ENCODE measurements at regions not wholly inside any gene's neighbourhood (a gene's known extent, or its start where the extent isn't known, plus 50 kb on each side); places are given as distances from the start of the nearest gene placed in this dataset.

DNA sequence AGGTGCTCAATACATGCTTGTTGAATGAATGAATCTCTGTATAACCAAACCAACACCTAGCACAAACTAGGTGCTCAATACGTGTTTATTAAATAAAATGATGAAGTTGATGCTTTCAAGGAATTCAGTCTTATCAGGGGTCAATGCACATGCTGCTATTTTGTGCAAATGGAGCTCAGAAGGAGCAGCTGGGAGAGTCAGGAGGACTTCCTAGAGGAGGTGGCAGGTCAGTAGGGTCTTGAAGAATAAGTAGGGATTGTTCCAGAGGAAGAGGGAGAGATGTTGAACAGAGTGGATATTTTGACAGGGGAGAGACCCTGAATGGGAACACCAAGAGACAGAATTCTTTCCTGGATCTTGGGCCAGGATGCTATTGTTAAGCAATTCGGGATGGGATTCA lies 92.7 kb upstream of the LHX1 start:
- TF ChIP-seq, protein P1, sequence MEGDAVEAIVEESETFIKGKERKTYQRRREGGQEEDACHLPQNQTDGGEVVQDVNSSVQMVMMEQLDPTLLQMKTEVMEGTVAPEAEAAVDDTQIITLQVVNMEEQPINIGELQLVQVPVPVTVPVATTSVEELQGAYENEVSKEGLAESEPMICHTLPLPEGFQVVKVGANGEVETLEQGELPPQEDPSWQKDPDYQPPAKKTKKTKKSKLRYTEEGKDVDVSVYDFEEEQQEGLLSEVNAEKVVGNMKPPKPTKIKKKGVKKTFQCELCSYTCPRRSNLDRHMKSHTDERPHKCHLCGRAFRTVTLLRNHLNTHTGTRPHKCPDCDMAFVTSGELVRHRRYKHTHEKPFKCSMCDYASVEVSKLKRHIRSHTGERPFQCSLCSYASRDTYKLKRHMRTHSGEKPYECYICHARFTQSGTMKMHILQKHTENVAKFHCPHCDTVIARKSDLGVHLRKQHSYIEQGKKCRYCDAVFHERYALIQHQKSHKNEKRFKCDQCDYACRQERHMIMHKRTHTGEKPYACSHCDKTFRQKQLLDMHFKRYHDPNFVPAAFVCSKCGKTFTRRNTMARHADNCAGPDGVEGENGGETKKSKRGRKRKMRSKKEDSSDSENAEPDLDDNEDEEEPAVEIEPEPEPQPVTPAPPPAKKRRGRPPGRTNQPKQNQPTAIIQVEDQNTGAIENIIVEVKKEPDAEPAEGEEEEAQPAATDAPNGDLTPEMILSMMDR (IDR thresholded peaks at IDR 0.05): no peak
- TF ChIP-seq POLR2A (IDR thresholded peaks at IDR 0.05): no peak

Measured in thyroid gland (tissue), 4 donors.